GM12878 (cell line): ENCODE measurements at regions not wholly inside any gene's neighbourhood (a gene's known extent, or its start where the extent isn't known, plus 50 kb on each side); places are given as distances from the start of the nearest gene placed in this dataset.

Source experiments
- ATAC-seq: fragments of 200-7000 bp; cut with Tn5 transposase; 3 replicates; pipeline ENCODE4 v1.9.1; 2020; ENCODE audit warnings: mild to moderate bottlenecking, moderate library complexity
- BruUV-seq: library from RNA; stranded (reverse); fragments of 400-500 nt; replicated peaks from 2 replicates; lab custom pipeline; 2021; lab: Mats Ljungman, UMichigan
- CTCF ChIA-PET: fragments of 300-600 bp; sonication (Branson Sonifier 250); formaldehyde crosslinking; extraction: SDS; loops from one replicate; lab custom pipeline; 2021; ENCODE audit warnings: inconsistent platforms; lab: Yijun Ruan, JAX
- POLR2A ChIA-PET: fragments of 350-600 bp; formaldehyde crosslinking; extraction: SDS; loops from one replicate; lab custom pipeline; 2021; ENCODE audit warnings: inconsistent platforms; lab: Charles Lee
- RAD21 ChIA-PET: fragments of 300-600 bp; sonication (Branson Sonifier 250); formaldehyde crosslinking; loops from one replicate; lab custom pipeline; 2023; ENCODE audit warnings: antibody characterized with exemption; ENCODE audit not compliant: unreplicated experiment; lab: Charles Lee
- SMC1A ChIA-PET: fragments of 300-600 bp; sonication (Branson Sonifier 250); formaldehyde crosslinking; loops from one replicate; lab custom pipeline; 2023; ENCODE audit not compliant: unreplicated experiment, uncharacterized antibody; lab: Charles Lee
- DNase-seq: peaks from one replicate; pipeline ENCODE4 v3.0.0-alpha.2; 2011; ENCODE audit warnings: low read depth, low spot score
- FAIRE-seq: peaks from 3 replicates; lab custom pipeline; 2011; peaks lifted over from hg19 to GRCh38; lab: Jason Lieb, UNC
- H2AFZ ChIP-seq: 2 replicates; pipeline ENCODE4 v1.6.0; 2011; ENCODE audit warnings: low read depth, low read length, control low read depth; ENCODE audit not compliant: control insufficient read depth
- H3K27ac ChIP-seq: 2 replicates; pipeline ENCODE4 v1.5.1; 2011; ENCODE audit warnings: control low read depth; ENCODE audit not compliant: control insufficient read depth, insufficient read depth
- H3K27me3 ChIP-seq, 2 experiments: replicated peaks in 1 of 2; 2 replicates each; pipeline versions ENCODE4 v1.6.0 to v1.6.1; 2011; ENCODE audit warnings: low read length in 1 of 2; ENCODE audit not compliant: control insufficient read depth in 2 of 2, insufficient read depth in 2 of 2
- H3K36me3 ChIP-seq, 2 experiments: 2 replicates each; pipeline ENCODE4 v1.5.1; 2011; ENCODE audit warnings: low read length in 1 of 2; ENCODE audit not compliant: control insufficient read depth in 2 of 2, insufficient read depth in 2 of 2
- H3K4me1 ChIP-seq: 2 replicates; pipeline ENCODE4 v1.6.1; 2011; ENCODE audit warnings: mild to moderate bottlenecking, low read length, moderate library complexity, mixed read lengths; ENCODE audit not compliant: control insufficient read depth, insufficient read depth
- H3K4me2 ChIP-seq: 2 replicates; pipeline ENCODE4 v1.6.0; 2011; ENCODE audit warnings: control low read depth; ENCODE audit not compliant: control insufficient read depth, insufficient read depth
- H3K4me3 ChIP-seq: fragments of 200-600 bp; sonication (generic); 2 replicates; pipeline ENCODE4 v1.5.1; 2016
- H3K79me2 ChIP-seq: 2 replicates; pipeline ENCODE4 v1.6.0; 2011; ENCODE audit warnings: low read length; ENCODE audit not compliant: control insufficient read depth, insufficient read depth
- H3K9ac ChIP-seq: 2 replicates; pipeline ENCODE4 v1.8.0; 2011; ENCODE audit warnings: low read length, control low read depth, mixed read lengths; ENCODE audit not compliant: control insufficient read depth, insufficient read depth
- H3K9me3 ChIP-seq: replicated peaks from 3 replicates; pipeline ENCODE4 v1.5.1; 2011; ENCODE audit warnings: mild to moderate bottlenecking, low read length; ENCODE audit not compliant: control insufficient read depth, insufficient read depth
- H4K20me1 ChIP-seq: 2 replicates; pipeline ENCODE4 v1.6.0; 2011; ENCODE audit not compliant: control insufficient read depth, insufficient read depth
- ASH2L ChIP-seq: fragments of 300-600, 200-600 bp; sonication (generic); IDR thresholded peaks from 2 replicates; pipeline ENCODE4 v1.6.1; 2017; ENCODE audit warnings: low read depth, mild to moderate bottlenecking, borderline replicate concordance
- WGBS: methylation state at CpG from one replicate; pipeline ENCODE4 v1.1.6; 2016; ENCODE audit warnings: low lambda C conversion rate; ENCODE audit not compliant: insufficient replicate concordance, insufficient coverage; ENCODE audit errors: missing lambda C conversion rate; 5-methylcytosine and 5-hydroxymethylcytosine counted together
- in situ Hi-C: fragments of 300-500 bp; cut with MboI; formaldehyde crosslinking; loops from 9 replicates; pipeline ENCODE4 v1.14.3; 2018; ENCODE audit warnings: mixed read lengths
- intact Hi-C: fragments of 100-400 bp; cut with micrococcal nuclease; formaldehyde crosslinking; loops from one replicate; pipeline ENCODE4 v1.14.2; 2022; ENCODE audit not compliant: unreplicated experiment
- TF ChIP-seq, protein P1 (sequence below): IDR thresholded peaks from 2 replicates; pipeline ENCODE4 v1.6.1; 2011; ENCODE audit warnings: low read depth, mild to moderate bottlenecking, low read length, moderate library complexity, borderline replicate concordance; ENCODE audit errors: extremely low read depth

DNA sequence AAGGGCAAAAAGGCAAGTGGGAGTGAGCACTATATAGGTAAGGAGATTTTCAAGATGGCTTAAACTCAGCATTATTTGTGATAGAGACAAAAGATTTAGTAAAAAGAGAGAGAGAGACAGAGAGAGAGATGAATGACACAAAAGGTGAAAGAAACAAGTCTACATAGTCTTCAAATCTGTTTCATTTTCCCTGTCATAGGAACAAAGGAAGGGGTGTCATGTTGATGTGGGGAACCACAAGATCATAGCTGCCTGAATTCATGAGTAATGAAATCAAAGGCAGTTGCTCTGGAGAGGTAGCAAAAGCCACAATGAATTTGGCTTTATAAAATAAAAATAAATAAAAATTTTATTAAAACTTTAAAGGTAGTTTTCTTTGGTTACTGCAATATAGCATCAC lies 67.2 kb upstream of the PHIP start:
- POLR2A ChIA-PET, result no interaction called here
- CTCF ChIA-PET, result no interaction called here

DNA sequence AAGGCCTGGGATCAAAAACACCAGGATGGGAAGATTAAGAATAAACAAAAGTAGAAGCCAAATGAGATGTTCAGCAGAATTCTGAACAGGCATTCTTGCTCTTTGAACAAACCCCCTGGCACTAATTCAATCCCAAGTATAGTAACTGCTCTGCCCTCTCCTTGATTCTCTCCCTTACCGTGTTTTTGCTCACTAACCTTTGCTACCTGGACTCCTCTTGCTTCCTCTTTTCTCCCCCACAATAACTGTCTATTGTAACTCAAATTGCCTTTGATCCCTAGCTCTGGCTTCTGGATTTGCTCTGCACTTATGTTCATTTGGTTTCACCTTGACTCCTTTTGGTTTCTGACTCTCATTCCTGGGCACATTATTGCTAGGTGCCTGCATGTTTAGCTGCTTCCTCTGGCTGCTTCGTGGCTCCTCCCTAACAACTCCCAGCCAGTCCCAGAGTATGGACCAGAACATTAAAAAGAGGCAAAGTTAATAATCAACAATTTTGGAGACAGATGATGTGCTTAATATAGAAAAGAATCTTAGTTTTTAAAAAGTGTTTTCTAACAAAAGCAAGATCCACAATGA lies 65.4 kb upstream of the PHIP start:
- Histone ChIP-seq H3K27ac (no peak overlapping the region), H3K9me3 (no peaks in the 10 kb centered on the region), H3K36me3 (no peaks in the 10 kb centered on the region), H3K27me3 (no peaks in the 10 kb centered on the region), H3K4me2 (no peak overlapping the region), H2AFZ (no peak overlapping the region), H3K4me1 (no peaks in the 10 kb centered on the region), H3K9ac (no peak overlapping the region), H3K4me3 (no peak overlapping the region), H3K79me2 (no peaks in the 10 kb centered on the region), H4K20me1 (no peaks in the 10 kb centered on the region)
- intact Hi-C loops, result no loop called here
- no peak for TF ChIP-seq ASH2L
- 25% methylated on average over 2 of the region's 2 CpGs for WGBS
- CTCF ChIA-PET, result no interaction called here
- SMC1A ChIA-PET, result no interaction called here
- POLR2A ChIA-PET, result no interaction called here
- FAIRE-seq (no peak), DNase-seq (no peak), ATAC-seq (no peak; the same call in 2 of the 3 replicates)
- no TSS peak for BruUV-seq
- RAD21 ChIA-PET, result no interaction called here
- in situ Hi-C loops, result no loop called here

More for the DNA sequence above, 67.2 kb upstream of the PHIP start:
- no peak overlapping the region for H2AFZ ChIP-seq
- H3K4me1 ChIP-seq, result no peaks in the 10 kb centered on the region
- H3K27me3 ChIP-seq, result no peaks in the 10 kb centered on the region
- intact Hi-C loops (no loop called here), in situ Hi-C loops (no loop called here)
- TF ChIP-seq, protein P1, sequence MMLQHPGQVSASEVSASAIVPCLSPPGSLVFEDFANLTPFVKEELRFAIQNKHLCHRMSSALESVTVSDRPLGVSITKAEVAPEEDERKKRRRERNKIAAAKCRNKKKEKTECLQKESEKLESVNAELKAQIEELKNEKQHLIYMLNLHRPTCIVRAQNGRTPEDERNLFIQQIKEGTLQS, result no peak
- no peak for TF ChIP-seq ASH2L
- ChIA-PET SMC1A (interaction anchor here (0.7 kb wide), 1 partner anchor 13 kb away, joined by 3 read pairs; no protein-coding TSS in a partner anchor), RAD21 (no interaction called here)
- no peak overlapping the region for H3K27ac ChIP-seq
- H3K9ac ChIP-seq, result no peak overlapping the region
- no peak overlapping the region for H3K4me3 ChIP-seq
- H3K36me3 ChIP-seq, result no peaks in the 10 kb centered on the region
- no peaks in the 10 kb centered on the region for H4K20me1 ChIP-seq
- BruUV-seq, result no TSS peak
- H3K9me3 ChIP-seq, result no peaks in the 10 kb centered on the region
- no peak overlapping the region for H3K4me2 ChIP-seq
- ATAC-seq (no peak), FAIRE-seq (no peak), DNase-seq (no peak)
- no peaks in the 10 kb centered on the region for H3K79me2 ChIP-seq
